Heart left ventricle (tissue), 13 donors: ENCODE measurements at regions not wholly inside any gene's neighbourhood (a gene's known extent, or its start where the extent isn't known, plus 50 kb on each side); places are given as distances from the start of the nearest gene placed in this dataset.

ENCODE experiments used
- POLR2A ChIP-seq, 2 donors: fragments of 450-650 bp; IDR thresholded peaks; one replicate each; pipeline ENCODE4 v1.6.1; 2017; ENCODE audit warnings: antibody characterized with exemption in 2 of 2, mild to moderate bottlenecking in 2 of 2, moderate library complexity in 2 of 2
- TF ChIP-seq, protein P1 (sequence below), 12 donors: fragments of 200-600 bp; sonication (generic) in 4 of 12; IDR thresholded peaks; one replicate each; pipeline versions ENCODE4 v1.5.0 to v1.8.0; 2018 to 2022; ENCODE audit warnings: antibody characterized with exemption in 12 of 12, mild to moderate bottlenecking in 5 of 12
- donor health status: ischemic (EF 13 %, LVEDD 7.1; RV severe dilation, severe dysfunction).
- donor health status: DM: no; HTN: yes; CAD: no.
- donor health status: DM: no; HTN: no; CAD: no.
- donor health status: ischemic (EF 25% LVEDD 6.9; RV normal size, moderate dysfunction).
- donor health status: ischemic (EF 25% LVEDD 5.7; RV mildly dilated, moderate dysfunction).
- donor health status: ischemic (EF 35%, LVEDD 5.7; RV mildly dilated, moderate dysfunction).
- donor health status: nonischemic (EF 11% LVEDD 7.7; RV severe dilation, severe dysfunction).
- donor health status: DM: yes; HTN: yes; CAD: no.
- donor health status: PGD.
- donor health status: ischemic (EF 29% LVEDD 5.4; RV normal size, mild dysfunction).
- donor health status: nonischemic (EF 23%, LVEDD 6.1; RV moderate dilation, normal function).

GRCh38 chr2:199703199-199703598 lies 147.8 kb downstream of the FTCDNL1 start:
- TF ChIP-seq, protein P1, sequence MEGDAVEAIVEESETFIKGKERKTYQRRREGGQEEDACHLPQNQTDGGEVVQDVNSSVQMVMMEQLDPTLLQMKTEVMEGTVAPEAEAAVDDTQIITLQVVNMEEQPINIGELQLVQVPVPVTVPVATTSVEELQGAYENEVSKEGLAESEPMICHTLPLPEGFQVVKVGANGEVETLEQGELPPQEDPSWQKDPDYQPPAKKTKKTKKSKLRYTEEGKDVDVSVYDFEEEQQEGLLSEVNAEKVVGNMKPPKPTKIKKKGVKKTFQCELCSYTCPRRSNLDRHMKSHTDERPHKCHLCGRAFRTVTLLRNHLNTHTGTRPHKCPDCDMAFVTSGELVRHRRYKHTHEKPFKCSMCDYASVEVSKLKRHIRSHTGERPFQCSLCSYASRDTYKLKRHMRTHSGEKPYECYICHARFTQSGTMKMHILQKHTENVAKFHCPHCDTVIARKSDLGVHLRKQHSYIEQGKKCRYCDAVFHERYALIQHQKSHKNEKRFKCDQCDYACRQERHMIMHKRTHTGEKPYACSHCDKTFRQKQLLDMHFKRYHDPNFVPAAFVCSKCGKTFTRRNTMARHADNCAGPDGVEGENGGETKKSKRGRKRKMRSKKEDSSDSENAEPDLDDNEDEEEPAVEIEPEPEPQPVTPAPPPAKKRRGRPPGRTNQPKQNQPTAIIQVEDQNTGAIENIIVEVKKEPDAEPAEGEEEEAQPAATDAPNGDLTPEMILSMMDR (IDR thresholded peaks at IDR 0.05): no peak
- no peak for TF ChIP-seq POLR2A (IDR thresholded peaks at IDR 0.05)
